K562 (cell line): ENCODE measurements at regions not wholly inside any gene's neighbourhood (a gene's known extent, or its start where the extent isn't known, plus 50 kb on each side); places are given as distances from the start of the nearest gene placed in this dataset.

Experiments used
- ATAC-seq: fragments of 200-7000 bp; cut with Tn5 transposase; 3 replicates; pipeline ENCODE4 v1.9.1; 2020; ENCODE audit warnings: moderate library complexity
- BruUV-seq: library from RNA; stranded (reverse); fragments of 400-500 nt; replicated peaks from 2 replicates; lab custom pipeline; 2021; lab: Mats Ljungman, UMichigan
- CTCF ChIA-PET: fragments of 300-600 bp; formaldehyde crosslinking; extraction: SDS; loops from one replicate; lab custom pipeline; 2021; ENCODE audit warnings: low intra/inter-chr PET ratio; lab: Yijun Ruan, JAX
- POLR2A ChIA-PET: fragments of 300-600, 350-650 bp; sonication (Branson Sonifier 250); formaldehyde crosslinking; extraction: SDS; loops from one replicate; lab custom pipeline; 2021; ENCODE audit warnings: antibody characterized with exemption, inconsistent platforms; lab: Yijun Ruan, JAX
- DNase-seq, 4 experiments: peaks; one replicate each; pipeline versions ENCODE4 v3.0.0 to v3.0.0-alpha.2; 2011 to 2018; ENCODE audit warnings: low spot score in 3 of 4, mixed read lengths in 3 of 4; ENCODE audit errors: extremely low read depth in 1 of 4
- FAIRE-seq: peaks from 2 replicates; lab custom pipeline; 2011; peaks lifted over from hg19 to GRCh38; lab: Jason Lieb, UNC
- H2AFZ ChIP-seq: 2 replicates; pipeline ENCODE4 v1.6.0; 2011; ENCODE audit warnings: low read depth, low read length, control low read depth, inconsistent platforms
- H3K27ac ChIP-seq: fragments of 200-600 bp; 3 replicates; pipeline ENCODE4 v1.8.0; 2011; ENCODE audit warnings: low read depth, mild to moderate bottlenecking, control low read depth, inconsistent platforms, low read length, moderate library complexity, mixed read lengths; ENCODE audit errors: extremely low read depth
- H3K27me3 ChIP-seq, 2 experiments: fragments of 300-600 bp in 1 of 2; 2 replicates in 1 of 2; 3 replicates in 1 of 2; pipeline versions ENCODE4 v1.6.0 to v1.8.0; 2011; ENCODE audit warnings: inconsistent platforms in 2 of 2, low read length in 2 of 2, mild to moderate bottlenecking in 1 of 2, mixed read lengths in 1 of 2, moderate library complexity in 1 of 2; ENCODE audit not compliant: control insufficient read depth in 2 of 2, insufficient read depth in 2 of 2
- H3K36me3 ChIP-seq: fragments of 300-600 bp; 3 replicates; pipeline ENCODE4 v1.8.0; 2011; ENCODE audit warnings: mild to moderate bottlenecking, low read length, inconsistent platforms; ENCODE audit not compliant: control insufficient read depth, insufficient read depth
- H3K4me1 ChIP-seq, 2 experiments: fragments of 200-600 bp in 1 of 2; replicated peaks in 1 of 2; 2 replicates in 1 of 2; 3 replicates in 1 of 2; pipeline versions ENCODE4 v1.5.1 to v1.8.0; 2011; ENCODE audit warnings: inconsistent platforms in 2 of 2, low read length in 2 of 2, mild to moderate bottlenecking in 1 of 2, mixed read lengths in 1 of 2, moderate library complexity in 1 of 2; ENCODE audit not compliant: control insufficient read depth in 2 of 2, insufficient read depth in 2 of 2
- H3K4me2 ChIP-seq: 2 replicates; pipeline ENCODE4 v1.6.1; 2011; ENCODE audit warnings: low read length, control low read depth, inconsistent platforms, mixed read lengths; ENCODE audit not compliant: insufficient read depth
- H3K4me3 ChIP-seq: fragments of 200-600 bp; sonication (generic), shearing (Covaris generic); 2 replicates; pipeline ENCODE4 v1.5.1; 2016; ENCODE audit warnings: control low read depth, inconsistent platforms
- H3K79me2 ChIP-seq: fragments of 200-600 bp; 3 replicates; pipeline ENCODE4 v1.8.0; 2011; ENCODE audit warnings: low read length, inconsistent platforms; ENCODE audit not compliant: control insufficient read depth, insufficient read depth
- H3K9ac ChIP-seq, 2 experiments: 2 replicates each; pipeline versions ENCODE4 v1.6.0 to v1.6.1; 2011; ENCODE audit warnings: low read depth in 2 of 2, low read length in 2 of 2, control low read depth in 1 of 2, inconsistent platforms in 1 of 2, mild to moderate bottlenecking in 1 of 2, mixed read lengths in 1 of 2; ENCODE audit not compliant: insufficient read depth in 1 of 2
- H3K9me1 ChIP-seq: one replicate; pipeline ENCODE4 v1.6.0; 2011; ENCODE audit warnings: inconsistent platforms, mild to moderate bottlenecking, low read length, moderate library complexity; ENCODE audit not compliant: control insufficient read depth, insufficient read depth
- H3K9me3 ChIP-seq: replicated peaks from 2 replicates; pipeline ENCODE4 v1.5.1; 2011; ENCODE audit warnings: low read depth, low read length, inconsistent platforms; ENCODE audit not compliant: control insufficient read depth, insufficient read depth
- H4K20me1 ChIP-seq: replicated peaks from 2 replicates; pipeline ENCODE4 v1.6.1; 2011; ENCODE audit warnings: low read length, inconsistent platforms, mixed read lengths; ENCODE audit not compliant: control insufficient read depth, insufficient read depth
- BDP1 ChIP-seq: IDR thresholded peaks from 3 replicates; pipeline ENCODE4 v1.6.1; 2011; ENCODE audit not compliant: insufficient read length, insufficient read depth
- FOXK2 ChIP-seq, 2 experiments: fragments of 450-650 bp; IDR thresholded peaks in 1 of 2; conservative IDR thresholded peaks in 1 of 2; 2 replicates each; pipeline ENCODE4 v1.6.1; 2016; ENCODE audit warnings: low read depth in 2 of 2, mild to moderate bottlenecking in 1 of 2
- FUS ChIP-seq: fragments of 200-400 bp; formaldehyde crosslinking; optimal IDR thresholded peaks from 2 replicates; pipeline ENCODE3; 2017; ENCODE audit warnings: low read depth, low read length
- HNRNPUL1 ChIP-seq: fragments of 200-400 bp; formaldehyde crosslinking; IDR thresholded peaks from 2 replicates; pipeline ENCODE4 v1.6.1; 2017; ENCODE audit warnings: low read length
- NR3C1 ChIP-seq: sonication (generic); formaldehyde crosslinking; IDR thresholded peaks from 2 replicates; pipeline ENCODE4 v1.8.1; 2022; ENCODE audit warnings: missing genetic modification reagents
- POLR2B ChIP-seq: fragments of 450-650 bp; IDR thresholded peaks from 2 replicates; pipeline ENCODE4 v1.6.1; 2018; ENCODE audit warnings: low read depth; ENCODE audit not compliant: partially characterized antibody
- POLR3A ChIP-seq: IDR thresholded peaks from 2 replicates; pipeline ENCODE4 v1.6.1; 2011; ENCODE audit warnings: borderline replicate concordance, mild to moderate bottlenecking, moderate library complexity; ENCODE audit not compliant: insufficient read length, insufficient read depth; ENCODE audit errors: extremely low read depth
- SMAD4 ChIP-seq: fragments of 250-450 bp; sonication (Bioruptor Pico); conservative IDR thresholded peaks from 2 replicates; pipeline ENCODE4 v1.8.0; 2021; ENCODE audit warnings: inconsistent platforms, mild to moderate bottlenecking, moderate library complexity
- TCFL5 ChIP-seq: fragments of 250-450 bp; sonication (Bioruptor Pico); conservative IDR thresholded peaks from 2 replicates; pipeline ENCODE4 v1.6.1; 2021; ENCODE audit warnings: mild to moderate bottlenecking, moderate library complexity, matching md5 sums
- ZNF347 ChIP-seq: fragments of 450-650 bp; formaldehyde crosslinking; IDR thresholded peaks from 2 replicates; pipeline ENCODE4 v1.4.0; 2020; ENCODE audit warnings: low read depth, mild to moderate bottlenecking, moderate library complexity
- ZNF695 ChIP-seq: fragments of 450-650 bp; formaldehyde crosslinking; IDR thresholded peaks from 2 replicates; pipeline ENCODE4 v1.4.0; 2020; ENCODE audit warnings: mild to moderate bottlenecking, moderate library complexity
- WGBS: fragments of 100-300 bp; shearing (Covaris generic); methylation state at CpG from one replicate; pipeline ENCODE4 v1.1.6; 2016; ENCODE audit warnings: low coverage, mixed read lengths; ENCODE audit not compliant: insufficient coverage; ENCODE audit errors: missing lambda C conversion rate; 5-methylcytosine and 5-hydroxymethylcytosine counted together
- in situ Hi-C: fragments of 300-500 bp; cut with MboI; formaldehyde crosslinking; loops from 4 replicates; pipeline ENCODE4 v1.15.0; 2018; ENCODE audit warnings: inconsistent platforms, mixed read lengths
- intact Hi-C: fragments of 100-400 bp; cut with micrococcal nuclease; formaldehyde crosslinking; loops from 2 replicates; pipeline ENCODE4 v1.14.2; 2022
- TF ChIP-seq, protein P1 (sequence below): sonication (generic); formaldehyde crosslinking; IDR thresholded peaks from 2 replicates; pipeline ENCODE4 v1.8.0; 2023; ENCODE audit warnings: mild to moderate bottlenecking, missing genetic modification reagents
- TF ChIP-seq, protein P2 (sequence below), 3 experiments: fragments of 200-800 bp in 1 of 3; sonication (Bioruptor generic) in 1 of 3; sonication (generic) in 1 of 3; formaldehyde crosslinking in 1 of 3; IDR thresholded peaks; 2 replicates each; pipeline versions ENCODE4 v1.6.1 to v1.8.0; 2016 to 2022; ENCODE audit warnings: mild to moderate bottlenecking in 2 of 3, missing compliant biosample characterization in 2 of 3, missing genetic modification characterization in 2 of 3, missing genetic modification reagents in 1 of 3

DNA sequence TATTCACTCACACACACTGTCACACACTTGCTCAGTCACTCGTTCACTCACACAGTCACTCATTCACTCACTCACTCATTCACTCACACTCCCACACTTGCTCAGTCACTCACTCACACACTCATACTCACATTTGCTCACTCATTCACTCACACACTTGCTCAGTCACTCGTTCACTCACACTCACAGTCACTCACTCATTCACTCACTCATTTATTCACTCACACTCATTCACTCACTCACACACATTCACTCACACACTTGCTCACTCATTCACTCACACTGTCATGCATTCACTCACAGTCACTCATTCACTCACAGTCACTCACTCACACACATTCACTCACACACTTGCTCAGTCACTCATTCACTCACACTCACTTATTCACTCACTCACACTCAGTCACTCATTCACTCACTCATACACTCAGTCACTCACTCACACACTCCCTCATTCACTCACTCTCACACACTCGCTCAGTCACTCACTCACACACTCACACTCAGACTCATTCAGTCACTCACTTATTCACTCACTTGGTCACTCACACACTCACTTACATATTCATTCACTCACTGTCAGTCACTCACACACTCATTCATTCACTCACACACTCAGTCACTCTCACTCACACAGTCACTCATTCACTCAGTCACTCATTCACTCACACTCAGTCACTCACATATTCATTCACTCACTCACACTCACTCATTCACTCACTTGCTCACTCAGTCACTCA lies 167.0 kb upstream of the C1orf174 start:
- Histone ChIP-seq H3K4me3 (no peak overlapping the region), H3K79me2 (no peaks in the 10 kb centered on the region), H3K9ac (no peak overlapping the region), H3K36me3 (no peaks in the 10 kb centered on the region), H3K9me1 (no peaks in the 10 kb centered on the region), H3K9me3 (peaks cover 2% of the 10 kb centered on the region; the same call in 1 of the 2 replicates), H3K27me3 (peaks cover 1 to 10% of the 10 kb centered on the region in 2 experiments; a peak in 3 of 5 replicates), H3K4me2 (no peak overlapping the region), H3K27ac (no peak overlapping the region), H2AFZ (no peak overlapping the region), H3K4me1 (peaks cover 0 to 4% of the 10 kb centered on the region in 2 experiments; a peak in 1 of 5 replicates), H4K20me1 (no peaks in the 10 kb centered on the region)
- in situ Hi-C loops (no loop called here), intact Hi-C loops (no loop called here)
- no peak for DNase-seq
- no TSS peak for BruUV-seq
- ChIA-PET POLR2A (no interaction called here), CTCF (no interaction called here)
- TF ChIP-seq, protein P1, sequence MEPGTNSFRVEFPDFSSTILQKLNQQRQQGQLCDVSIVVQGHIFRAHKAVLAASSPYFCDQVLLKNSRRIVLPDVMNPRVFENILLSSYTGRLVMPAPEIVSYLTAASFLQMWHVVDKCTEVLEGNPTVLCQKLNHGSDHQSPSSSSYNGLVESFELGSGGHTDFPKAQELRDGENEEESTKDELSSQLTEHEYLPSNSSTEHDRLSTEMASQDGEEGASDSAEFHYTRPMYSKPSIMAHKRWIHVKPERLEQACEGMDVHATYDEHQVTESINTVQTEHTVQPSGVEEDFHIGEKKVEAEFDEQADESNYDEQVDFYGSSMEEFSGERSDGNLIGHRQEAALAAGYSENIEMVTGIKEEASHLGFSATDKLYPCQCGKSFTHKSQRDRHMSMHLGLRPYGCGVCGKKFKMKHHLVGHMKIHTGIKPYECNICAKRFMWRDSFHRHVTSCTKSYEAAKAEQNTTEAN, result peak; percentile 93
- TF ChIP-seq SMAD4 (CRISPR knock-in tag), result no peak
- WGBS, result 4% methylated on average over 3 of the region's 3 CpGs
- FAIRE-seq, result no peak
- no peak for ATAC-seq

DNA sequence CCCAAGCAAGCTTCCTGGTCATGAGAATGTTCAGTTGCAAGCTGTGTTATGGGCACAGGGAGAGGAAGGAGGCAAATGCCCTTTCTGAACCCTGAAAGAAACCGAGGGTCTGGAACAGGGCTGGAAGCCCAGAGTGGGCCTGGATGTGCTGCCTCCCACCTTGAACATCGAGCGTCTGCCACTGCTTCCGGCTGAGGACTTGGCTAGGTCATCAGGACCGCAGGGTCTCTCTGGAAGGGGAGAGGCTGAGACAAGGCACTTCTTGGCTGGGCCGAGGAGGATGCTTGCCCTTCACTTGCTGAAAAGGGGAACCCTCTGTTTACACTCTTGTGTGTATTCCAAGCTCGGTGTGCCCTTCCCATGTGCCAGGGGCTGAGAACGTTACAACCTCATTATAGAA lies 168.0 kb upstream of the C1orf174 start:
- in situ Hi-C loops, result no loop called here
- ChIA-PET CTCF (no interaction called here), POLR2A (no interaction called here)
- DNase-seq (no peak), FAIRE-seq (no peak), ATAC-seq (no peak)
- no peaks in the 10 kb centered on the region for H3K9me1 ChIP-seq
- no peaks in the 10 kb centered on the region for H3K79me2 ChIP-seq
- H4K20me1 ChIP-seq, result no peaks in the 10 kb centered on the region
- no peak overlapping the region for H3K4me2 ChIP-seq
- no peak overlapping the region for H2AFZ ChIP-seq
- H3K27ac ChIP-seq, result no peak overlapping the region
- H3K36me3 ChIP-seq, result no peaks in the 10 kb centered on the region
- BruUV-seq, result no TSS peak
- WGBS, result 1% methylated on average over 8 of the region's 8 CpGs
- H3K27me3 ChIP-seq, result peaks cover 0 to 6% of the 10 kb centered on the region in 2 experiments; a peak in 1 of 5 replicates
- H3K9me3 ChIP-seq, result peaks cover 2% of the 10 kb centered on the region; the same call in 1 of the 2 replicates
- H3K4me1 ChIP-seq, result peaks cover 0 to 2% of the 10 kb centered on the region in 2 experiments; a peak in 1 of 5 replicates
- H3K9ac ChIP-seq, result no peak overlapping the region
- intact Hi-C loops, result no loop called here
- H3K4me3 ChIP-seq, result no peak overlapping the region
- TF ChIP-seq FUS (no peak), NR3C1 (CRISPR knock-in tag) (no peak), HNRNPUL1 (no peak), FOXK2 (conservative IDR thresholded peaks at IDR 0.05 in 1 of 2, IDR thresholded peaks at IDR 0.05 in 1 of 2; ENCODE audit: low read depth in 2 of 2) (no peak), ZNF695 (no peak), BDP1 (no peak), ZNF347 (CRISPR knock-in tag) (no peak), POLR2B (no peak), TCFL5 (no peak), POLR3A (no peak)
- TF ChIP-seq, protein P2, sequence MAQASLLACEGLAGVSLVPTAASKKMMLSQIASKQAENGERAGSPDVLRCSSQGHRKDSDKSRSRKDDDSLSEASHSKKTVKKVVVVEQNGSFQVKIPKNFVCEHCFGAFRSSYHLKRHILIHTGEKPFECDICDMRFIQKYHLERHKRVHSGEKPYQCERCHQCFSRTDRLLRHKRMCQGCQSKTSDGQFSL (CRISPR knock-in tag; IDR thresholded peaks at IDR 0.05), result no peak
- TF ChIP-seq, protein P2 (tag; IDR thresholded peaks at IDR 0.05), result no peak
